Thymus (tissue), 11 donors: ENCODE measurements at regions not wholly inside any gene's neighbourhood (a gene's known extent, or its start where the extent isn't known, plus 50 kb on each side); places are given as distances from the start of the nearest gene placed in this dataset.

Experiments used
- DNase-seq, 9 donors: peaks; one replicate each; pipeline ENCODE4 v3.0.0-alpha.2; 2013; ENCODE audit warnings: low spot score in 9 of 9, low read depth in 6 of 9, missing footprints in 1 of 9
- H3K27ac ChIP-seq, 2 donors: one replicate each; pipeline ENCODE4 v1.5.1; 2013; ENCODE audit warnings: control low read depth in 1 of 2, low read depth in 1 of 2, low read length in 1 of 2, mild to moderate bottlenecking in 1 of 2, moderate library complexity in 1 of 2
- H3K27me3 ChIP-seq, 2 donors: one replicate each; pipeline ENCODE4 v1.5.1; 2013; ENCODE audit warnings: low read length in 1 of 2; ENCODE audit not compliant: control insufficient read depth in 2 of 2, insufficient read depth in 1 of 2
- H3K36me3 ChIP-seq, 2 donors: one replicate each; pipeline ENCODE4 v1.5.1; 2013; ENCODE audit warnings: low read length in 1 of 2, mild to moderate bottlenecking in 1 of 2, moderate library complexity in 1 of 2; ENCODE audit not compliant: control insufficient read depth in 2 of 2, insufficient read depth in 2 of 2
- H3K4me1 ChIP-seq, 2 donors: one replicate each; pipeline ENCODE4 v1.5.1; 2013; ENCODE audit warnings: low read length in 2 of 2; ENCODE audit not compliant: control insufficient read depth in 2 of 2, insufficient read depth in 2 of 2
- H3K4me3 ChIP-seq, 2 donors: one replicate each; pipeline ENCODE4 v1.5.1; 2013; ENCODE audit warnings: low read length in 2 of 2, control low read depth in 1 of 2, mild to moderate bottlenecking in 1 of 2
- H3K9me3 ChIP-seq, 2 donors: one replicate each; pipeline ENCODE4 v1.5.1; 2013; ENCODE audit warnings: low read length in 1 of 2, mild to moderate bottlenecking in 1 of 2; ENCODE audit not compliant: control insufficient read depth in 2 of 2, insufficient read depth in 1 of 2
- WGBS: extraction: QIAGEN DNeasy Blood & Tissue Kit; methylation state at CpG from one replicate; pipeline ENCODE4 v1.1.7; 2013; 5-methylcytosine and 5-hydroxymethylcytosine counted together
- donor health status: healthy.

- WGBS = 93% methylated on average over 57 of the region's 57 CpGs
- Histone ChIP-seq H3K4me3 (no peak overlapping the region), H3K27ac (peak overlapping the region in 1 of 2 donors; percentile 12)
These were observed 79.7 kb downstream of the FOXL3 start for GRCh38 chr7:369476-370258.

GRCh38 chr7:370259-370625, 80.3 kb downstream of the FOXL3 start:
- 93% methylated on average over 13 of the region's 13 CpGs for WGBS
- no peaks in the 10 kb centered on the region for H3K36me3 ChIP-seq
- peaks cover 2 to 30% of the 10 kb centered on the region in 2 donors for H3K27me3 ChIP-seq
- peaks cover 4 to 42% of the 10 kb centered on the region in 2 donors for H3K4me1 ChIP-seq
- H3K9me3 ChIP-seq = no peaks in the 10 kb centered on the region
- H3K27ac ChIP-seq = no peak overlapping the region
- DNase-seq = no peak
- no peak overlapping the region for H3K4me3 ChIP-seq

More at GRCh38 chr7:369476-370258, 79.7 kb downstream of the FOXL3 start:
- no peak for DNase-seq
- no peaks in the 10 kb centered on the region for H3K36me3 ChIP-seq
- H3K4me1 ChIP-seq = peaks cover 4 to 44% of the 10 kb centered on the region in 2 donors
- no peaks in the 10 kb centered on the region for H3K9me3 ChIP-seq
- H3K27me3 ChIP-seq = peaks cover 0 to 25% of the 10 kb centered on the region in 2 donors

DNA sequence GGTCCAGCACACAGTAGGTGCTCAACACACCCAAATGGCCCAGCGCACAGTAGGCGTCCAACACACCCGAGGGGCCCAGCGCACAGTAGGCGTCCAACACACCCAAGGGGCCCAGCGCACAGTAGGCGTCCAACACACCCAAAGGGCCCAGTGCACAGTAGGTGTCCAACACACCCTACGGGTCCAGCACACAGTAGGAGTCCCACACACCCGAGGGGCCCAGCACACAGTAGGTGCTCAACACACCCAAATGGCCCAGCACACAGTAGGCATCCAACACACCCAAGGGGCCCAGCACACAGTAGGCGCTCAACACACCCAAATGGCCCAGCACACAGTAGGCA, 80.8 kb downstream of the FOXL3 start:
- H3K27me3 ChIP-seq = peaks cover 5 to 35% of the 10 kb centered on the region in 2 donors
- H3K27ac ChIP-seq = no peak overlapping the region
- H3K4me1 ChIP-seq = peaks cover 4 to 40% of the 10 kb centered on the region in 2 donors
- H3K9me3 ChIP-seq = no peaks in the 10 kb centered on the region
- H3K36me3 ChIP-seq = no peaks in the 10 kb centered on the region
- WGBS = 92% methylated on average over 10 of the region's 10 CpGs
- H3K4me3 ChIP-seq = no peak overlapping the region
- no peak for DNase-seq

- peaks cover 2 to 35% of the 10 kb centered on the region in 2 donors for H3K4me1 ChIP-seq
- H3K36me3 ChIP-seq = no peaks in the 10 kb centered on the region
- peaks cover 10 to 40% of the 10 kb centered on the region in 2 donors for H3K27me3 ChIP-seq
- H3K27ac ChIP-seq = no peak overlapping the region
- H3K9me3 ChIP-seq = no peaks in the 10 kb centered on the region
- 96% methylated on average over 13 of the region's 13 CpGs for whole genome bisulfite sequencing
- no peak overlapping the region for H3K4me3 ChIP-seq
- DNase-seq = no peak
These were observed 81.3 kb downstream of the FOXL3 start for GRCh38 chr7:371119-371778.

DNA sequence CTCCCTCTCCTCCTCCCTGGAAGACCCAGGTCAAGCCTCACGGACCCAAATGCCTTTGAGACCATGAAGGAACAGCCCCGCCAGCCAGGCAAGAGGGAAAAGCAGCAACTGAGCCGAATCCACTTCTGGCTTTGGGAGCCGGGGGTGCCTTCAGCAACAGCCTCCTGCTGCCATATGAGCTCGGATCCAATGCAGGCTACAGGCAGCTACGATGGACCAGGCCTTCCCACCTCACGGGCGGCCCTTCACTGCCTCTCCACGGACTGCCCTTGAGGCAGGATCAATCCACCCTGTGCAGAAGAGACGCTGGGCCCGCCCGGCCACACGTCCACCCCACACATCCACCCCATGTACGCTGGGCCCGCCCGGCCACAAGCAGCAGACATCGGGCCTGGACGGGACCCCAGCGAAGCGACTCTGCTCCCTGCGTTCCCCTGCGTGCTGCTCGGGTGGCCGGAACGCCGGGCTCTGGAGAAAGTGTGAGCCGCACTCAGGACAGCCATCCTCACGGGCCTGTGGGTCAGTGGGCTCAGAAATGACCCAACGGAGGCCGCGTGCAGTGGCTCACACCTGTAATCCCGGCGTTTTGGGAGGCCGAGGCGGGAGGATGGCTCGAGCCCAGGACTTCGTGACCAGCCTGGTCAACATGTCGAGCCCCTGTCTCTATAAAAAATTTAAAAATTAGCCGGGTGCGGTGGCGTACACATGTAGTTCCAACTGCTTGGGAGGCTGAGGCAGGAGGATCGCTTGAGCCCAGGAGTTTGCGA, 82.0 kb downstream of the FOXL3 start:
- no peak overlapping the region for H3K4me3 ChIP-seq
- no peak for DNase-seq
- peaks cover 14 to 45% of the 10 kb centered on the region in 2 donors for H3K27me3 ChIP-seq
- peaks cover 0 to 30% of the 10 kb centered on the region in 2 donors for H3K4me1 ChIP-seq
- no peaks in the 10 kb centered on the region for H3K9me3 ChIP-seq
- no peaks in the 10 kb centered on the region for H3K36me3 ChIP-seq
- no peak overlapping the region for H3K27ac ChIP-seq
- whole genome bisulfite sequencing = 95% methylated on average over 43 of the region's 43 CpGs

DNA sequence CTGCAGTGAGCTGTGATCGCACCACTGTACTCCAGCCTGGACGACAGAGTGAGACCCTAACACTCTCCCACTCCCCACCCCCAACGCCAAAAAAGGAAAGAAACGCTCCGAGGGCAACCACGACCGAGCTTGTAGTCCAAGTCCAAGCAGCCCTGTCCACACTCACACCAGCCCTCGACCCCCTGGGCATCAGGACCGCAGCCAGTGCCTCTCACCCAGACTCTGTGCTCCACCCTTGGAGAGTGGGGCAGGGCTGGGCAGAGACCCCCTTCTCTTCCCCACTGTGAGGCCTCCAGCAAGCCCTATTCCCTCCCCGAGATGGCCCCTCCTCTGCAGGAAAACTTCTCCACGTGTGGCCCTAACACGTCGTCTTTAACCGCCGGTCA, 82.6 kb downstream of the FOXL3 start:
- no peaks in the 10 kb centered on the region for H3K36me3 ChIP-seq
- peaks cover 0 to 30% of the 10 kb centered on the region in 2 donors for H3K4me1 ChIP-seq
- no peak for DNase-seq
- WGBS = 76% methylated on average over 15 of the region's 15 CpGs
- no peak overlapping the region for H3K4me3 ChIP-seq
- H3K27me3 ChIP-seq = peaks cover 14 to 51% of the 10 kb centered on the region in 2 donors
- no peak overlapping the region for H3K27ac ChIP-seq
- no peaks in the 10 kb centered on the region for H3K9me3 ChIP-seq

GRCh38 chr7:372932-373791, 83.2 kb downstream of the FOXL3 start:
- no peak for DNase-seq
- no peaks in the 10 kb centered on the region for H3K9me3 ChIP-seq
- H3K27me3 ChIP-seq = peaks cover 14 to 57% of the 10 kb centered on the region in 2 donors
- no peak overlapping the region for H3K27ac ChIP-seq
- peaks cover 0 to 27% of the 10 kb centered on the region in 2 donors for H3K4me1 ChIP-seq
- no peaks in the 10 kb centered on the region for H3K36me3 ChIP-seq
- 74% methylated on average over 39 of the region's 39 CpGs for WGBS
- no peak overlapping the region for H3K4me3 ChIP-seq

DNA sequence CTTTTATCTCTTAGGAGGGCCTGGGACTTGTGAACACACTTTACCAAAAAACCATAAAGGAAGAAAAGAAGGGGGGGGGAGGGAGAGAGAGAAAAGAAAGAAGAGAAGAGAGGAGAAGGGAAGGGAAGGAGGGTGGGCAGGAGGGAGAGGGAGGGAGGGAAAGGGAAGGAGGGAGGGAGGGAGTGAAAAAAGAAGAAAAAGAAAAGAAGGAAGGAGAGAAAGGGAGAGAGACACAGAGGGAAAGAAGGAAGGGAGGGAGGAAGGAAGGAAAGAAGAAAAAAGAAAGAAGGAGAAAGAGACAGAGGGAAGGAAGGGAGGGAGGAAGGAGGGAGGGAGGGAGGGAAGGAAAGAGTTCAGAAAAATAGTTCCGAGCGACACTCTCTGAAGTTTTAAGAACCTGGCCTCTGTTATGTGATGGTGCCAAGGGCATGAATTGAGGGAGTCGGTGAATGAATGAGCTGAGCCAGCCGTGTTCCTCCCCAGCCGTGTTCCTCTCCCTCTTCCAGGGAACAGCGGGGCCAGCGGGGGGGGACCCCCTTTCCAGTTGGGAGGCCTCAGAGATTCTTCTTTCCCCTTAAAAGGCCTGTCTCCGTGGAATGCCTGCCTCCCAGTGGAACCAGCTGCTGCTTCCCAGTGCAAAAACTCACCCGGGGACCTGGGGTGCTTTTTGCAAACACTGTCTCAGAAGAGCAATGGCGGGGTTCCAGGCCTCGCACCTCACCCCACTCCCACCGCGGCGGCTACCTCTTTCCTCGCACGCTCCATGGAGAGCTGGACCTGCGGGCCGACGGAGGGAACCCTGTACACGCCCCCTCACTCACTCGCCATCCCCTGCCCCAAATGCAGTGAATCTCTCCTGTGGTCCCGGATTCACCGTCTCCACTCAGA, 84.1 kb downstream of the FOXL3 start:
- Histone ChIP-seq H3K27me3 (peaks cover 19 to 64% of the 10 kb centered on the region in 2 donors), H3K4me3 (no peak overlapping the region), H3K36me3 (no peaks in the 10 kb centered on the region), H3K27ac (no peak overlapping the region), H3K4me1 (peaks cover 0 to 21% of the 10 kb centered on the region in 2 donors), H3K9me3 (peaks cover 0 to 1% of the 10 kb centered on the region in 2 donors)
- 94% methylated on average over 23 of the region's 23 CpGs for WGBS
- DNase-seq = no peak
